SK-N-SH treated with all-trans-retinoic acid at 6 μM for 48 hours (cell line): ENCODE measurements at regions not wholly inside any gene's neighbourhood (a gene's known extent, or its start where the extent isn't known, plus 50 kb on each side); places are given as distances from the start of the nearest gene placed in this dataset.

Experiments used
- ATAC-seq: fragments of 200-7000 bp; cut with Tn5 transposase; 3 replicates; pipeline ENCODE4 v1.9.1; 2020; ENCODE audit warnings: mild to moderate bottlenecking, moderate library complexity
- ARNTL ChIP-seq: fragments of 450-650 bp; formaldehyde crosslinking; IDR thresholded peaks from 2 replicates; pipeline ENCODE4 v1.5.0; 2020; ENCODE audit warnings: low read depth, mild to moderate bottlenecking, moderate library complexity, borderline replicate concordance
- BACH2 ChIP-seq: fragments of 250-450 bp; sonication (Bioruptor Pico); IDR thresholded peaks from 2 replicates; pipeline ENCODE4 v1.9.0; 2021; ENCODE audit warnings: mild to moderate bottlenecking, borderline replicate concordance
- CSDC2 ChIP-seq: fragments of 250-450 bp; sonication (Bioruptor Pico); IDR thresholded peaks from 2 replicates; pipeline ENCODE4 v1.5.0; 2020; ENCODE audit warnings: mild to moderate bottlenecking, moderate library complexity
- ESRRG ChIP-seq: fragments of 250-450 bp; sonication (Bioruptor Pico); IDR thresholded peaks from 2 replicates; pipeline ENCODE4 v1.6.1; 2021; ENCODE audit warnings: mild to moderate bottlenecking
- GLIS3 ChIP-seq: fragments of 250-450 bp; sonication (Bioruptor Pico); IDR thresholded peaks from 2 replicates; pipeline ENCODE4 v1.5.0; 2020; ENCODE audit warnings: mild to moderate bottlenecking, moderate library complexity
- ISL1 ChIP-seq: fragments of 250-450 bp; sonication (Bioruptor Pico); IDR thresholded peaks from 2 replicates; pipeline ENCODE4 v2.1.2; 2022; ENCODE audit warnings: mild to moderate bottlenecking, moderate library complexity
- OSR1 ChIP-seq: fragments of 250-450 bp; sonication (Bioruptor Pico); IDR thresholded peaks from 2 replicates; pipeline ENCODE4 v1.8.0; 2022; ENCODE audit warnings: moderate library complexity, mild to moderate bottlenecking, inconsistent platforms
- PATZ1 ChIP-seq: fragments of 250-450 bp; sonication (Bioruptor Pico); IDR thresholded peaks from 2 replicates; pipeline ENCODE4 v1.8.0; 2020; ENCODE audit warnings: mild to moderate bottlenecking, moderate library complexity, borderline replicate concordance
- POU6F1 ChIP-seq: fragments of 250-450 bp; sonication (Bioruptor Pico); IDR thresholded peaks from 2 replicates; pipeline ENCODE4 v1.8.0; 2021; ENCODE audit warnings: low read depth, mild to moderate bottlenecking, moderate library complexity, borderline replicate concordance
- PPARA ChIP-seq: fragments of 250-450 bp; sonication (Bioruptor Pico); IDR thresholded peaks from 2 replicates; pipeline ENCODE4 v1.5.0; 2020; ENCODE audit warnings: mild to moderate bottlenecking, borderline replicate concordance
- RARB ChIP-seq: fragments of 250-450 bp; sonication (Bioruptor Pico); IDR thresholded peaks from 2 replicates; pipeline ENCODE4 v1.8.0; 2021; ENCODE audit warnings: mild to moderate bottlenecking, moderate library complexity
- SNAI2 ChIP-seq: fragments of 250-450 bp; sonication (Bioruptor Pico); IDR thresholded peaks from 2 replicates; pipeline ENCODE4 v1.5.0; 2020; ENCODE audit warnings: mild to moderate bottlenecking, moderate library complexity
- TCF4 ChIP-seq: fragments of 250-450 bp; sonication (Bioruptor Pico); IDR thresholded peaks from 2 replicates; pipeline ENCODE4 v1.8.0; 2021; ENCODE audit warnings: mild to moderate bottlenecking, moderate library complexity, borderline replicate concordance
- TOX ChIP-seq: fragments of 250-450 bp; sonication (Bioruptor Pico); IDR thresholded peaks from 2 replicates; pipeline ENCODE4 v1.8.0; 2021; ENCODE audit warnings: mild to moderate bottlenecking, moderate library complexity, borderline replicate concordance
- ZC3H10 ChIP-seq: fragments of 250-450 bp; sonication (Bioruptor Pico); IDR thresholded peaks from 2 replicates; pipeline ENCODE4 v1.5.1; 2021; ENCODE audit warnings: mild to moderate bottlenecking, moderate library complexity
- ZFP3 ChIP-seq: fragments of 250-450 bp; sonication (Bioruptor Pico); IDR thresholded peaks from 2 replicates; pipeline ENCODE4 v1.5.0; 2020; ENCODE audit warnings: mild to moderate bottlenecking, moderate library complexity
- ZFP30 ChIP-seq: fragments of 450-650 bp; formaldehyde crosslinking; IDR thresholded peaks from 2 replicates; pipeline ENCODE4 v1.5.0; 2022; ENCODE audit warnings: mild to moderate bottlenecking, moderate library complexity
- ZNF565 ChIP-seq: fragments of 450-650 bp; formaldehyde crosslinking; conservative IDR thresholded peaks from 2 replicates; pipeline ENCODE4 v1.5.0; 2020; ENCODE audit warnings: low read depth, mild to moderate bottlenecking, moderate library complexity
- ZNF70 ChIP-seq: fragments of 450-650 bp; formaldehyde crosslinking; IDR thresholded peaks from 2 replicates; pipeline ENCODE4 v1.5.0; 2020; ENCODE audit warnings: mild to moderate bottlenecking, moderate library complexity
- ZNF8 ChIP-seq: fragments of 450-650 bp; formaldehyde crosslinking; IDR thresholded peaks from 2 replicates; pipeline ENCODE4 v1.5.0; 2020; ENCODE audit warnings: mild to moderate bottlenecking, moderate library complexity
- TF ChIP-seq, protein P1 (sequence below): fragments of 250-450 bp; sonication (Bioruptor Pico); IDR thresholded peaks from 2 replicates; pipeline ENCODE4 v1.5.1; 2021; ENCODE audit warnings: mild to moderate bottlenecking, moderate library complexity
- TF ChIP-seq, protein P2 (sequence below): fragments of 250-450 bp; sonication (Bioruptor Pico); IDR thresholded peaks from 2 replicates; pipeline ENCODE4 v1.5.0; 2020; ENCODE audit warnings: mild to moderate bottlenecking, moderate library complexity

DNA sequence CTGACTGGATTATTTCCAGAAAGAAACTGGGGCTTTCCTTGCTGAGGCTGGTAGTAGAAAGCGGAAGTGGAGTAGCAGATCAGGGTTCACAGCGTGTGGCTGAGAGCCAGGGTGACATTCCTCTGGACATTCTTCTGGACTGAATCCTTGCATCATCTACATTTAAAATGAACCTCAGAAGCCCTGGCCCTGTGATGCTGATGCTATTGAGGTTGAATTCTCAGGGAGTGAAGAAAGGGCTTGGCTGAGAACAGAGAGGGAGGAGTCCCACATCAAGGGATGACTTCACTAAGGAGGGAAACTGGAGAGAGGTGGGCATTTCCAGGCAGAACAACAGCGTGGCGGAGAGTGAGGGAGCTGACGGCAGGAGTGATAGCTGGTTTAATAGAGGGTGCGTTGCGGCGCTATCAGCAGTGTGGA lies 102.3 kb upstream of the LMO4 start:
- TF ChIP-seq TOX: no peak
- TF ChIP-seq BACH2 (CRISPR knock-in tag): no peak
- peak; percentile 11; the same call in 1 of the 2 replicates for TF ChIP-seq PATZ1 (CRISPR knock-in tag)
- TF ChIP-seq ISL1: peak; percentile 60
- peak; percentile 94 for ATAC-seq

- ATAC-seq: no peak
- TF ChIP-seq TCF4 (CRISPR knock-in tag): no peak
- TF ChIP-seq TOX: no peak
- TF ChIP-seq, protein P1, sequence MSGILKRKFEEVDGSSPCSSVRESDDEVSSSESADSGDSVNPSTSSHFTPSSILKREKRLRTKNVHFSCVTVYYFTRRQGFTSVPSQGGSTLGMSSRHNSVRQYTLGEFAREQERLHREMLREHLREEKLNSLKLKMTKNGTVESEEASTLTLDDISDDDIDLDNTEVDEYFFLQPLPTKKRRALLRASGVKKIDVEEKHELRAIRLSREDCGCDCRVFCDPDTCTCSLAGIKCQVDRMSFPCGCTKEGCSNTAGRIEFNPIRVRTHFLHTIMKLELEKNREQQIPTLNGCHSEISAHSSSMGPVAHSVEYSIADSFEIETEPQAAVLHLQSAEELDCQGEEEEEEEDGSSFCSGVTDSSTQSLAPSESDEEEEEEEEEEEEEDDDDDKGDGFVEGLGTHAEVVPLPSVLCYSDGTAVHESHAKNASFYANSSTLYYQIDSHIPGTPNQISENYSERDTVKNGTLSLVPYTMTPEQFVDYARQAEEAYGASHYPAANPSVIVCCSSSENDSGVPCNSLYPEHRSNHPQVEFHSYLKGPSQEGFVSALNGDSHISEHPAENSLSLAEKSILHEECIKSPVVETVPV (CRISPR knock-in tag): no peak
- no peak for TF ChIP-seq POU6F1
- TF ChIP-seq ZFP3 (CRISPR knock-in tag): no peak
- TF ChIP-seq PATZ1 (CRISPR knock-in tag): no peak
- TF ChIP-seq, protein P2, sequence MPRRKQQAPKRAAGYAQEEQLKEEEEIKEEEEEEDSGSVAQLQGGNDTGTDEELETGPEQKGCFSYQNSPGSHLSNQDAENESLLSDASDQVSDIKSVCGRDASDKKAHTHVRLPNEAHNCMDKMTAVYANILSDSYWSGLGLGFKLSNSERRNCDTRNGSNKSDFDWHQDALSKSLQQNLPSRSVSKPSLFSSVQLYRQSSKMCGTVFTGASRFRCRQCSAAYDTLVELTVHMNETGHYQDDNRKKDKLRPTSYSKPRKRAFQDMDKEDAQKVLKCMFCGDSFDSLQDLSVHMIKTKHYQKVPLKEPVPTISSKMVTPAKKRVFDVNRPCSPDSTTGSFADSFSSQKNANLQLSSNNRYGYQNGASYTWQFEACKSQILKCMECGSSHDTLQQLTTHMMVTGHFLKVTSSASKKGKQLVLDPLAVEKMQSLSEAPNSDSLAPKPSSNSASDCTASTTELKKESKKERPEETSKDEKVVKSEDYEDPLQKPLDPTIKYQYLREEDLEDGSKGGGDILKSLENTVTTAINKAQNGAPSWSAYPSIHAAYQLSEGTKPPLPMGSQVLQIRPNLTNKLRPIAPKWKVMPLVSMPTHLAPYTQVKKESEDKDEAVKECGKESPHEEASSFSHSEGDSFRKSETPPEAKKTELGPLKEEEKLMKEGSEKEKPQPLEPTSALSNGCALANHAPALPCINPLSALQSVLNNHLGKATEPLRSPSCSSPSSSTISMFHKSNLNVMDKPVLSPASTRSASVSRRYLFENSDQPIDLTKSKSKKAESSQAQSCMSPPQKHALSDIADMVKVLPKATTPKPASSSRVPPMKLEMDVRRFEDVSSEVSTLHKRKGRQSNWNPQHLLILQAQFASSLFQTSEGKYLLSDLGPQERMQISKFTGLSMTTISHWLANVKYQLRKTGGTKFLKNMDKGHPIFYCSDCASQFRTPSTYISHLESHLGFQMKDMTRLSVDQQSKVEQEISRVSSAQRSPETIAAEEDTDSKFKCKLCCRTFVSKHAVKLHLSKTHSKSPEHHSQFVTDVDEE (CRISPR knock-in tag): no peak
- no peak for TF ChIP-seq ARNTL (CRISPR knock-in tag)
- no peak for TF ChIP-seq CSDC2 (CRISPR knock-in tag)
- no peak for TF ChIP-seq SNAI2 (CRISPR knock-in tag)
- no peak for TF ChIP-seq PPARA
- TF ChIP-seq ZNF8 (CRISPR knock-in tag): no peak
- no peak for TF ChIP-seq GLIS3
- TF ChIP-seq OSR1 (CRISPR knock-in tag): no peak
- TF ChIP-seq ZNF565: no peak
- no peak for TF ChIP-seq ZNF70 (CRISPR knock-in tag)
- TF ChIP-seq ISL1: no peak
- no peak for TF ChIP-seq ZFP30 (CRISPR knock-in tag)
Observed at GRCh38 chr1:87227651-87228050, 101.0 kb upstream of the LMO4 start.

GRCh38 chr1:87230501-87230900 lies 98.2 kb upstream of the LMO4 start:
- ATAC-seq: no peak
- TF ChIP-seq ZC3H10: no peak
- TF ChIP-seq ESRRG (CRISPR knock-in tag): no peak
- no peak for TF ChIP-seq RARB (CRISPR knock-in tag)
- no peak for TF ChIP-seq OSR1 (CRISPR knock-in tag)
- TF ChIP-seq GLIS3: no peak
- TF ChIP-seq ZFP30 (CRISPR knock-in tag): no peak
- TF ChIP-seq ZNF70 (CRISPR knock-in tag): no peak
- TF ChIP-seq POU6F1: no peak
- TF ChIP-seq TOX: no peak
- no peak for TF ChIP-seq ISL1
- TF ChIP-seq ZFP3 (CRISPR knock-in tag): no peak
- no peak for TF ChIP-seq BACH2 (CRISPR knock-in tag)
